ENCODE measurements at regions not wholly inside any gene's neighbourhood (a gene's known extent, or its start where the extent isn't known, plus 50 kb on each side); places are given as distances from the start of the nearest gene placed in this dataset.

- ChIA-PET POLR2A (interaction anchor here (0.6 kb wide), 1 partner anchor 112 kb away, joined by 3 read pairs; no protein-coding TSS in a partner anchor), CTCF (interaction anchor here (1.2 kb wide), 1 partner anchor 28 kb away, joined by 3 read pairs; no protein-coding TSS in a partner anchor)
- peak overlapping the region; percentile 32 for H3K27ac Mint-ChIP-seq
- H3K4me3 Mint-ChIP-seq = no peak overlapping the region
- no peaks in the 10 kb centered on the region for H3K36me3 Mint-ChIP-seq (ENCODE audit: low read depth)
- H3K4me1 Mint-ChIP-seq (ENCODE audit: low read depth) = peaks cover 25% of the 10 kb centered on the region
- ATAC-seq (no peak), DNase-seq (no peak)
- no peaks in the 10 kb centered on the region for H3K27me3 Mint-ChIP-seq
- intact Hi-C loops (cut with micrococcal nuclease) = no loop called here
- TF ChIP-seq CTCF (IDR thresholded peaks at IDR 0.05) = no peak
- H3K9me3 Mint-ChIP-seq = no peaks in the 10 kb centered on the region
Observed at GRCh38 chr3:27589795-27590194, 105.6 kb upstream of the SLC4A7 start.

- peaks cover 8% of the 10 kb centered on the region for H3K4me1 Mint-ChIP-seq (ENCODE audit: low read depth)
- H3K27ac Mint-ChIP-seq = no peak overlapping the region
- H3K9me3 Mint-ChIP-seq = no peaks in the 10 kb centered on the region
- H3K36me3 Mint-ChIP-seq (ENCODE audit: low read depth) = no peaks in the 10 kb centered on the region
- TF ChIP-seq CTCF (IDR thresholded peaks at IDR 0.05) = no peak
- ChIA-PET POLR2A (no interaction called here), CTCF (no interaction called here)
- ATAC-seq (no peak), DNase-seq (no peak)
- intact Hi-C loops (cut with micrococcal nuclease) = no loop called here
- no peaks in the 10 kb centered on the region for H3K27me3 Mint-ChIP-seq
- no peak overlapping the region for H3K4me3 Mint-ChIP-seq
Observed at GRCh38 chr3:27585429-27585828, 101.2 kb upstream of the SLC4A7 start.

GRCh38 chr3:27584874-27585273 lies 100.7 kb upstream of the SLC4A7 start:
- Mint-ChIP-seq H3K27me3 (no peaks in the 10 kb centered on the region), H3K9me3 (no peaks in the 10 kb centered on the region), H3K27ac (no peak overlapping the region), H3K36me3 (ENCODE audit: low read depth) (no peaks in the 10 kb centered on the region), H3K4me1 (ENCODE audit: low read depth) (peaks cover 2% of the 10 kb centered on the region), H3K4me3 (no peak overlapping the region)
- POLR2A ChIA-PET = no interaction called here
- TF ChIP-seq CTCF (IDR thresholded peaks at IDR 0.05) = no peak
- no peak for DNase-seq
- CTCF ChIA-PET = no interaction called here
- no peak for ATAC-seq
- intact Hi-C loops (cut with micrococcal nuclease) = no loop called here

- ATAC-seq = no peak
- H3K27me3 Mint-ChIP-seq = no peaks in the 10 kb centered on the region
- no peak overlapping the region for H3K4me3 Mint-ChIP-seq
- no peak for DNase-seq
- H3K4me1 Mint-ChIP-seq (ENCODE audit: low read depth) = no peaks in the 10 kb centered on the region
- H3K36me3 Mint-ChIP-seq (ENCODE audit: low read depth) = no peaks in the 10 kb centered on the region
- intact Hi-C loops (cut with micrococcal nuclease) = no loop called here
- TF ChIP-seq CTCF (IDR thresholded peaks at IDR 0.05) = no peak
- H3K9me3 Mint-ChIP-seq = no peaks in the 10 kb centered on the region
- CTCF ChIA-PET = no interaction called here
- H3K27ac Mint-ChIP-seq = no peak overlapping the region
- POLR2A ChIA-PET = no interaction called here
Observed at GRCh38 chr3:27581852-27582251, 97.7 kb upstream of the SLC4A7 start.

GRCh38 chr3:27578032-27578431 lies 93.8 kb upstream of the SLC4A7 start:
- Mint-ChIP-seq H3K36me3 (ENCODE audit: low read depth) (no peaks in the 10 kb centered on the region), H3K27ac (no peak overlapping the region), H3K4me1 (ENCODE audit: low read depth) (peaks cover 12% of the 10 kb centered on the region), H3K27me3 (no peaks in the 10 kb centered on the region), H3K9me3 (no peaks in the 10 kb centered on the region), H3K4me3 (no peak overlapping the region)
- ChIA-PET POLR2A (no interaction called here), CTCF (no interaction called here)
- ATAC-seq (no peak), DNase-seq (no peak)
- no peak for TF ChIP-seq CTCF (IDR thresholded peaks at IDR 0.05)
- intact Hi-C loops (cut with micrococcal nuclease) = no loop called here

Data from activated CD8-positive, alpha-beta T cell treated with anti-CD3 and anti-CD28 coated beads for 36 hours (primary cell).